ENCODE measurements at regions not wholly inside any gene's neighbourhood (a gene's known extent, or its start where the extent isn't known, plus 50 kb on each side); places are given as distances from the start of the nearest gene placed in this dataset.

GRCh38 chr4:116480546-116480945 lies 604.8 kb downstream of the TRAM1L1 start:
- Histone ChIP-seq H2AFZ (ENCODE audit: low read length, unreplicated experiment) (no peak overlapping the region), H3K27me3 (ENCODE audit: insufficient read depth, low read length) (no peaks in the 10 kb centered on the region), H3K36me3 (ENCODE audit: insufficient read depth, low read length) (no peaks in the 10 kb centered on the region), H3K4me3 (ENCODE audit: low read depth, low read length) (no peak overlapping the region), H3K27ac (ENCODE audit: low read depth, low read length) (no peak overlapping the region), H3K4me1 (ENCODE audit: control insufficient read depth, insufficient read depth, low read length, unreplicated experiment) (no peaks in the 10 kb centered on the region), H3K79me2 (ENCODE audit: control insufficient read depth, insufficient read depth, low read length, unreplicated experiment) (no peaks in the 10 kb centered on the region)

GRCh38 chr4:116478343-116478742 lies 607.0 kb downstream of the TRAM1L1 start:
- Histone ChIP-seq H3K4me3 (ENCODE audit: low read depth, low read length) (no peak overlapping the region), H2AFZ (ENCODE audit: low read length, unreplicated experiment) (no peak overlapping the region), H3K4me1 (ENCODE audit: control insufficient read depth, insufficient read depth, low read length, unreplicated experiment) (no peaks in the 10 kb centered on the region), H3K27ac (ENCODE audit: low read depth, low read length) (no peak overlapping the region), H3K36me3 (ENCODE audit: insufficient read depth, low read length) (no peaks in the 10 kb centered on the region), H3K27me3 (ENCODE audit: insufficient read depth, low read length) (no peaks in the 10 kb centered on the region), H3K79me2 (ENCODE audit: control insufficient read depth, insufficient read depth, low read length, unreplicated experiment) (no peaks in the 10 kb centered on the region)

DNA sequence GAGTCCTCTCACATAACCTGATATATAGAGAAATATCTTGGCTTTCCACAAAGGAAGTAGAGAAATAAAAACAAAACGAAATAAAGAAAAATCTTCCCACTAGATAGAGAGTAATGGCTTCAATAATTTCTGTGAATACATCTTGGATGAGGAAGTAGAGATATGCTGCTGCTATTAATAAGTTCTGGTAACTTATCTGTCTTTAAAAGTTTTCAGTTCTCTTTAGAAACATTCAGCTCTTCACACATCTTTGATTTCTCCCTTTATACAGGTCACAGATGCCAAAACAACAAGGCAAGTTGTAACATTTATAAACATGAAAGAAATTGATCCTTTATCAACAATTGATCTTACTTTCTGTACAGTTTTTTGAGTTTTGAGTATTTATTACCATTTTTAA lies 615.8 kb downstream of the TRAM1L1 start:
- Histone ChIP-seq H3K27ac (ENCODE audit: low read depth, low read length) (no peak overlapping the region), H3K36me3 (ENCODE audit: insufficient read depth, low read length) (no peaks in the 10 kb centered on the region), H3K79me2 (ENCODE audit: control insufficient read depth, insufficient read depth, low read length, unreplicated experiment) (no peaks in the 10 kb centered on the region), H2AFZ (ENCODE audit: low read length, unreplicated experiment) (no peak overlapping the region), H3K27me3 (ENCODE audit: insufficient read depth, low read length) (no peaks in the 10 kb centered on the region; the same call in 1 of the 2 replicates), H3K4me3 (ENCODE audit: low read depth, low read length) (no peak overlapping the region), H3K4me1 (ENCODE audit: control insufficient read depth, insufficient read depth, low read length, unreplicated experiment) (no peaks in the 10 kb centered on the region)

- H3K27ac ChIP-seq (ENCODE audit: low read depth, low read length) = no peak overlapping the region
Observed at GRCh38 chr4:116453127-116453526, 632.2 kb downstream of the TRAM1L1 start.

GRCh38 chr4:116449764-116450163 lies 635.6 kb downstream of the TRAM1L1 start:
- no peak overlapping the region for H3K4me3 ChIP-seq (ENCODE audit: low read depth, low read length)
- H3K36me3 ChIP-seq (ENCODE audit: insufficient read depth, low read length) = no peaks in the 10 kb centered on the region
- no peaks in the 10 kb centered on the region for H3K4me1 ChIP-seq (ENCODE audit: control insufficient read depth, insufficient read depth, low read length, unreplicated experiment)
- H3K27ac ChIP-seq (ENCODE audit: low read depth, low read length) = no peak overlapping the region
- H3K79me2 ChIP-seq (ENCODE audit: control insufficient read depth, insufficient read depth, low read length, unreplicated experiment) = no peaks in the 10 kb centered on the region
- H3K27me3 ChIP-seq (ENCODE audit: insufficient read depth, low read length) = no peaks in the 10 kb centered on the region
- H2AFZ ChIP-seq (ENCODE audit: low read length, unreplicated experiment) = no peak overlapping the region

More at GRCh38 chr4:116453127-116453526, 632.2 kb downstream of the TRAM1L1 start:
- no peaks in the 10 kb centered on the region for H3K79me2 ChIP-seq (ENCODE audit: control insufficient read depth, insufficient read depth, low read length, unreplicated experiment)
- no peak overlapping the region for H3K4me3 ChIP-seq (ENCODE audit: low read depth, low read length)
- H2AFZ ChIP-seq (ENCODE audit: low read length, unreplicated experiment) = no peak overlapping the region
- H3K4me1 ChIP-seq (ENCODE audit: control insufficient read depth, insufficient read depth, low read length, unreplicated experiment) = no peaks in the 10 kb centered on the region
- H3K27me3 ChIP-seq (ENCODE audit: insufficient read depth, low read length) = no peaks in the 10 kb centered on the region
- no peaks in the 10 kb centered on the region for H3K36me3 ChIP-seq (ENCODE audit: insufficient read depth, low read length)

DNA sequence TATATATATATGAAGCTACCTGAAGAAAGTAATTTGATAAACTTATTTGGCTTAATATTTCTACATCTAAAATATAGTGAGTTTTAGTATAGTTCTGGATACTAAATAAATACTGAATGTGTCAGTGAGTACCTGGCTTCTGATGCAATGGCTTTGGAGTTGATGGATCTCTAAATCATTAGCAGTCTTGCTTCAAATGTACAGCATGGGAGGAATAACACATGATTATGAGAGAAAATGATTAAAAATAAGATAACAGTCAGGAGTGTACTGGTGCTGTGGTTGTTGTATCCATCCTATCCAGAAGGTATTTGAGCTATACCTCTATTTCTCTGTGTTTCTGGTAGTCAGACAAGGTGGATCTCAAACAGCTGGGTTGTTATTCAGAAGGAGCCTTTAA lies 641.3 kb downstream of the TRAM1L1 start:
- Histone ChIP-seq H3K4me3 (ENCODE audit: low read depth, low read length) (no peak overlapping the region), H3K36me3 (ENCODE audit: insufficient read depth, low read length) (no peaks in the 10 kb centered on the region), H2AFZ (ENCODE audit: low read length, unreplicated experiment) (no peak overlapping the region)

DNA sequence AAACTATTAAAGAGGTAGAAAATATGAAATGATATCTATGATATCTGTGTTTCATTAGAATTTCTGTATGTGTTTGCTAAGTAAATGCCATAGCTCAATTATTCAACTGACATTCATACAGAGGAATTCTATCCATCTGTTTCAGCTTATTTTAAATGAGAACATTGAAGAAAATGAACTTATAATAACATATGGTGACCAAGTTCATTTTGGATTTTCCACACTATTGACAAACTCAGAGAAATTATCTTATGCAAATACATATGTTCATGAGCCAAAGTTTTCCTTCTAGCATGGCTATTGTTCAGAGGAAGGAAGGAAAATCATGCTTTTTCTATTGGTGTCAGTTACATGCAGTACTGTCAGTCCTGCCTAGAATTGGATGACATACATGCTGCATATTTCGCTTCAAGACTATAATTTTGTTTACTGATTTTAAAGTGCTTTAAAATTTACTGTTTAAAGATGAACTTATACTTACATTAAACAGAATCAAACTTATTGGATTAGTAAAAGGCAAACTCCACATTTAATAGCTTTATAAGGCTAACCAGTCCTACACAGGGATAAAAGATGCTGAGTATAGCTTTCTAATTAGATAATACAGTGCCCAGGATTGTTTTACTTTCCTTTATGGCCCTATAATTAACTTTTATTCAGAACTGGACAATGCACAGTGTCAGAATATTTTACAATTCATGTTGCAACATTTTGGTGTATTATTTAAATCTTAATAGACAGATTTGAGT lies 646.2 kb downstream of the TRAM1L1 start:
- Histone ChIP-seq H3K4me3 (ENCODE audit: low read depth, low read length) (no peak overlapping the region), H3K79me2 (ENCODE audit: control insufficient read depth, insufficient read depth, low read length, unreplicated experiment) (no peaks in the 10 kb centered on the region), H3K36me3 (ENCODE audit: insufficient read depth, low read length) (no peaks in the 10 kb centered on the region), H3K27me3 (ENCODE audit: insufficient read depth, low read length) (no peaks in the 10 kb centered on the region), H3K4me1 (ENCODE audit: control insufficient read depth, insufficient read depth, low read length, unreplicated experiment) (no peaks in the 10 kb centered on the region), H3K27ac (ENCODE audit: low read depth, low read length) (no peak overlapping the region), H2AFZ (ENCODE audit: low read length, unreplicated experiment) (no peak overlapping the region)

More for the DNA sequence above, 641.3 kb downstream of the TRAM1L1 start:
- no peak overlapping the region for H3K27ac ChIP-seq (ENCODE audit: low read depth, low read length)
- no peaks in the 10 kb centered on the region for H3K27me3 ChIP-seq (ENCODE audit: insufficient read depth, low read length)
- H3K4me1 ChIP-seq (ENCODE audit: control insufficient read depth, insufficient read depth, low read length, unreplicated experiment) = no peaks in the 10 kb centered on the region
- no peaks in the 10 kb centered on the region for H3K79me2 ChIP-seq (ENCODE audit: control insufficient read depth, insufficient read depth, low read length, unreplicated experiment)

- Histone ChIP-seq H3K4me3 (ENCODE audit: low read depth, low read length) (no peak overlapping the region), H3K4me1 (ENCODE audit: control insufficient read depth, insufficient read depth, low read length, unreplicated experiment) (no peaks in the 10 kb centered on the region), H3K27me3 (ENCODE audit: insufficient read depth, low read length) (no peaks in the 10 kb centered on the region), H3K36me3 (ENCODE audit: insufficient read depth, low read length) (no peaks in the 10 kb centered on the region), H3K79me2 (ENCODE audit: control insufficient read depth, insufficient read depth, low read length, unreplicated experiment) (no peaks in the 10 kb centered on the region), H3K27ac (ENCODE audit: low read depth, low read length) (no peak overlapping the region), H2AFZ (ENCODE audit: low read length, unreplicated experiment) (no peak overlapping the region)
Observed at GRCh38 chr4:116438417-116438816, 647.0 kb downstream of the TRAM1L1 start.

GRCh38 chr4:116427666-116428065 lies 657.7 kb downstream of the TRAM1L1 start:
- Histone ChIP-seq H3K4me3 (ENCODE audit: low read depth, low read length) (no peak overlapping the region), H2AFZ (ENCODE audit: low read length, unreplicated experiment) (no peak overlapping the region)

GRCh38 chr4:116413222-116413621 lies 672.2 kb downstream of the TRAM1L1 start:
- Histone ChIP-seq H3K27me3 (ENCODE audit: insufficient read depth, low read length) (no peaks in the 10 kb centered on the region), H3K27ac (ENCODE audit: low read depth, low read length) (no peak overlapping the region), H3K4me1 (ENCODE audit: control insufficient read depth, insufficient read depth, low read length, unreplicated experiment) (no peaks in the 10 kb centered on the region), H3K4me3 (ENCODE audit: low read depth, low read length) (no peak overlapping the region), H3K79me2 (ENCODE audit: control insufficient read depth, insufficient read depth, low read length, unreplicated experiment) (no peaks in the 10 kb centered on the region), H2AFZ (ENCODE audit: low read length, unreplicated experiment) (no peak overlapping the region), H3K36me3 (ENCODE audit: insufficient read depth, low read length) (no peaks in the 10 kb centered on the region)

More at GRCh38 chr4:116427666-116428065, 657.7 kb downstream of the TRAM1L1 start:
- Histone ChIP-seq H3K4me1 (ENCODE audit: control insufficient read depth, insufficient read depth, low read length, unreplicated experiment) (no peaks in the 10 kb centered on the region), H3K79me2 (ENCODE audit: control insufficient read depth, insufficient read depth, low read length, unreplicated experiment) (no peaks in the 10 kb centered on the region), H3K27me3 (ENCODE audit: insufficient read depth, low read length) (no peaks in the 10 kb centered on the region), H3K36me3 (ENCODE audit: insufficient read depth, low read length) (no peaks in the 10 kb centered on the region), H3K27ac (ENCODE audit: low read depth, low read length) (no peak overlapping the region)

DNA sequence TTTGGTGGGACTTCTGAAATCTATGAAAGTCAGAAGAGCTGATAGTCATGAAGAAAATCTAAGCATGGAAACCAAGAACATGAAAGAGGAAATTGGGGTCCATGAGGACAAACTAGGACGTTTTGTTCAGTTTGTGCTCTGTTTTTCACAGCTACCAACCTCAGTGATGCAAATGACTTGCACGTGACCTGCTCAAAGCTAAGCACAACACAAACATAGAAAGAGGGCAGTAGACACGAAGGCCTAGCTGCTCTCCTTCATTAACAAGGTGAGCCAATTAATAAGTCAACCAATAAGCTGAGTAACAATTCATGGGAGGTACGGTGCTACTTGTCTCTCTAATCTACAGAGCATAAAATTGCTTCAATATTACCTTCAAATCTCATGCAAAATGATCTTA lies 684.1 kb downstream of the TRAM1L1 start:
- Histone ChIP-seq H3K27ac (ENCODE audit: low read depth, low read length) (no peak overlapping the region), H3K4me1 (ENCODE audit: control insufficient read depth, insufficient read depth, low read length, unreplicated experiment) (no peaks in the 10 kb centered on the region), H3K4me3 (ENCODE audit: low read depth, low read length) (no peak overlapping the region), H3K79me2 (ENCODE audit: control insufficient read depth, insufficient read depth, low read length, unreplicated experiment) (no peaks in the 10 kb centered on the region), H3K36me3 (ENCODE audit: insufficient read depth, low read length) (no peaks in the 10 kb centered on the region), H3K27me3 (ENCODE audit: insufficient read depth, low read length) (no peaks in the 10 kb centered on the region), H2AFZ (ENCODE audit: low read length, unreplicated experiment) (no peak overlapping the region)

Measured in ACC112 (cell line).